IMR-90 (cell line): ENCODE measurements at regions not wholly inside any gene's neighbourhood (a gene's known extent, or its start where the extent isn't known, plus 50 kb on each side); places are given as distances from the start of the nearest gene placed in this dataset.

Experiments
- ATAC-seq: fragments of 200-7000 bp; cut with Tn5 transposase; 2 replicates; pipeline ENCODE4 v1.9.1; 2020; ENCODE audit warnings: low read depth, mild to moderate bottlenecking, moderate library complexity
- BruUV-seq: library from RNA; stranded (reverse); fragments of 400-500 nt; replicated peaks from 2 replicates; lab custom pipeline; 2021; lab: Mats Ljungman, UMichigan
- CTCF ChIA-PET: fragments of 300-600 bp; formaldehyde crosslinking; extraction: SDS; loops from one replicate; lab custom pipeline; 2021; ENCODE audit warnings: antibody characterized with exemption; lab: Yijun Ruan, JAX
- POLR2A ChIA-PET: fragments of 300-600 bp; sonication (Branson Sonifier 250); formaldehyde crosslinking; loops from one replicate; lab custom pipeline; 2022; ENCODE audit warnings: antibody characterized with exemption; ENCODE audit not compliant: unreplicated experiment; lab: Charles Lee
- DNase-seq: peaks from one replicate; pipeline ENCODE4 v3.0.0; 2013
- H2AFZ ChIP-seq: replicated peaks from 2 replicates; pipeline ENCODE3; 2013; ENCODE audit warnings: low read length, mild to moderate bottlenecking; ENCODE audit not compliant: poor library complexity
- H2AK5ac ChIP-seq: 2 replicates; pipeline ENCODE4 v1.6.1; 2013; ENCODE audit warnings: low read depth, low read length, inconsistent platforms
- H2AK9ac ChIP-seq: replicated peaks from 2 replicates; pipeline ENCODE3; 2013; ENCODE audit warnings: mild to moderate bottlenecking, low read depth, low read length, moderate library complexity; ENCODE audit not compliant: poor library complexity
- H2BK120ac ChIP-seq: 2 replicates; pipeline ENCODE4 v1.6.1; 2013; ENCODE audit warnings: low read depth, low read length, inconsistent platforms
- H2BK15ac ChIP-seq: 3 replicates; pipeline ENCODE4 v1.6.1; 2013; ENCODE audit warnings: low read depth, low read length, inconsistent platforms
- H2BK20ac ChIP-seq: 2 replicates; pipeline ENCODE4 v1.6.1; 2013; ENCODE audit warnings: low read depth, mild to moderate bottlenecking, inconsistent platforms, low read length, moderate library complexity
- H2BK5ac ChIP-seq: 2 replicates; pipeline ENCODE4 v1.6.1; 2013; ENCODE audit warnings: mild to moderate bottlenecking, low read depth, low read length, inconsistent platforms; ENCODE audit not compliant: poor library complexity, severe bottlenecking
- H3K14ac ChIP-seq: replicated peaks from 2 replicates; pipeline ENCODE4 v1.6.1; 2013; ENCODE audit warnings: low read depth, low read length, inconsistent platforms
- H3K18ac ChIP-seq: 2 replicates; pipeline ENCODE4 v1.6.1; 2013; ENCODE audit warnings: low read depth, low read length, control low read depth
- H3K23ac ChIP-seq: 2 replicates; pipeline ENCODE4 v1.6.1; 2013; ENCODE audit warnings: low read depth, low read length, inconsistent platforms
- H3K27ac ChIP-seq: 2 replicates; pipeline ENCODE4 v1.5.1; 2013; ENCODE audit warnings: mild to moderate bottlenecking, control low read depth, low read length; ENCODE audit not compliant: insufficient read depth
- H3K27me3 ChIP-seq: 2 replicates; pipeline ENCODE4 v1.6.1; 2013; ENCODE audit warnings: low read length; ENCODE audit not compliant: control insufficient read depth, insufficient read depth
- H3K36me3 ChIP-seq: 2 replicates; pipeline ENCODE4 v1.6.1; 2013; ENCODE audit warnings: low read length, mixed read lengths; ENCODE audit not compliant: control insufficient read depth, insufficient read depth
- H3K4ac ChIP-seq: 2 replicates; pipeline ENCODE4 v1.6.1; 2013; ENCODE audit warnings: low read depth, low read length, inconsistent platforms
- H3K4me1 ChIP-seq: 2 replicates; pipeline ENCODE4 v1.6.1; 2013; ENCODE audit warnings: low read length, mixed read lengths; ENCODE audit not compliant: control insufficient read depth, insufficient read depth
- H3K4me2 ChIP-seq: 2 replicates; pipeline ENCODE4 v1.6.1; 2013; ENCODE audit warnings: low read depth, mild to moderate bottlenecking, control low read depth, low read length, moderate library complexity
- H3K4me3 ChIP-seq: 2 replicates; pipeline ENCODE4 v1.5.1; 2013; ENCODE audit warnings: low read depth, mild to moderate bottlenecking, control low read depth, low read length, moderate library complexity; ENCODE audit not compliant: insufficient read depth
- H3K56ac ChIP-seq: 2 replicates; pipeline ENCODE4 v1.6.1; 2013; ENCODE audit warnings: low read length, inconsistent platforms; ENCODE audit not compliant: insufficient read depth; ENCODE audit errors: extremely low read depth
- H3K79me1 ChIP-seq, 2 experiments: 2 replicates each; pipeline ENCODE4 v1.6.1; 2013; ENCODE audit warnings: low read length in 2 of 2, inconsistent platforms in 1 of 2, low read depth in 1 of 2
- H3K9ac ChIP-seq: 2 replicates; pipeline ENCODE4 v1.6.1; 2013; ENCODE audit warnings: low read depth, low read length, control low read depth
- H3K9me1 ChIP-seq: 2 replicates; pipeline ENCODE4 v1.6.1; 2013; ENCODE audit warnings: low read length, inconsistent platforms; ENCODE audit not compliant: insufficient read depth
- H3K9me3 ChIP-seq: 2 replicates; pipeline ENCODE4 v1.6.1; 2013; ENCODE audit warnings: low read length; ENCODE audit not compliant: control insufficient read depth, insufficient read depth
- H4K20me1 ChIP-seq: 2 replicates; pipeline ENCODE4 v1.6.1; 2013; ENCODE audit warnings: low read length, inconsistent platforms; ENCODE audit not compliant: insufficient read depth
- H4K5ac ChIP-seq: 2 replicates; pipeline ENCODE4 v1.6.1; 2013; ENCODE audit warnings: mild to moderate bottlenecking, low read depth, low read length, control low read depth
- H4K8ac ChIP-seq, 2 experiments: 2 replicates each; pipeline ENCODE4 v1.6.1; 2013; ENCODE audit warnings: low read depth in 2 of 2, low read length in 2 of 2, control low read depth in 1 of 2, inconsistent platforms in 1 of 2
- H4K91ac ChIP-seq: 2 replicates; pipeline ENCODE4 v1.6.1; 2013; ENCODE audit warnings: low read depth, low read length, inconsistent platforms; ENCODE audit not compliant: insufficient read depth
- BHLHE40 ChIP-seq: fragments of 150-350 bp; IDR thresholded peaks from 2 replicates; pipeline ENCODE4 v1.6.1; 2016; ENCODE audit warnings: mild to moderate bottlenecking, low read depth, low read length
- CEBPB ChIP-seq: IDR thresholded peaks from 2 replicates; pipeline ENCODE4 v1.6.1; 2012; ENCODE audit warnings: low read depth, low read length, improper control_type of control experiment
- FOS ChIP-seq: fragments of 150-350 bp; IDR thresholded peaks from 2 replicates; pipeline ENCODE4 v1.6.1; 2016; ENCODE audit warnings: low read depth, low read length
- MXI1 ChIP-seq: IDR thresholded peaks from 2 replicates; pipeline ENCODE4 v1.6.1; 2012; ENCODE audit warnings: low read depth, mild to moderate bottlenecking, low read length, moderate library complexity, borderline replicate concordance
- POLR2A ChIP-seq: IDR thresholded peaks from 2 replicates; pipeline ENCODE4 v1.6.1; 2012; ENCODE audit warnings: mild to moderate bottlenecking, low read depth, low read length
- USF2 ChIP-seq: fragments of 150-350 bp; IDR thresholded peaks from 2 replicates; pipeline ENCODE4 v1.6.1; 2017; ENCODE audit warnings: mild to moderate bottlenecking, antibody characterized with exemption, low read length, low read depth
- WGBS, 2 experiments: methylation state at CpG; one replicate each; pipeline versions ENCODE4 v1.1.5 to v1.1.7; 2013; ENCODE audit warnings: missing lambda C conversion rate in 2 of 2; ENCODE audit not compliant: insufficient read length in 1 of 2; ENCODE audit errors: extremely low coverage in 2 of 2; 5-methylcytosine and 5-hydroxymethylcytosine counted together
- dilution Hi-C: fragments of 300-500 bp; cut with HindIII; formaldehyde crosslinking; loops from one replicate; pipeline ENCODE4 v1.14.3; 2018; ENCODE audit warnings: low sequenced_read_pairs; ENCODE audit not compliant: unreplicated experiment
- in situ Hi-C: fragments of 300-500 bp; cut with MboI; formaldehyde crosslinking; loops from 3 replicates; pipeline ENCODE4 v1.14.3; 2019; ENCODE audit warnings: low sequenced_read_pairs, inconsistent platforms, mixed read lengths
- intact Hi-C: fragments of 100-400 bp; cut with micrococcal nuclease; formaldehyde crosslinking; loops from 2 replicates; pipeline ENCODE4 v1.10.0; 2022

- Histone ChIP-seq H3K4me2 (no peak overlapping the region), H4K91ac (no peak overlapping the region), H3K9ac (no peak overlapping the region), H3K27ac (no peak overlapping the region), H3K9me1 (no peaks in the 10 kb centered on the region), H3K56ac (no peak overlapping the region), H2AK5ac (no peak overlapping the region), H3K14ac (no peak overlapping the region), H4K8ac (no peak overlapping the region), H3K27me3 (no peaks in the 10 kb centered on the region), H3K4me3 (no peak overlapping the region), H2BK20ac (no peak overlapping the region), H3K4me1 (no peaks in the 10 kb centered on the region), H2BK120ac (no peak overlapping the region), H2AFZ (no peak overlapping the region), H3K36me3 (no peaks in the 10 kb centered on the region), H3K4ac (no peak overlapping the region), H4K20me1 (no peaks in the 10 kb centered on the region), H3K9me3 (no peaks in the 10 kb centered on the region), H2BK15ac (no peak overlapping the region), H2BK5ac (no peak overlapping the region), H3K79me1 (no peaks in the 10 kb centered on the region), H4K5ac (no peak overlapping the region), H2AK9ac (no peak overlapping the region), H3K18ac (no peak overlapping the region), H3K23ac (no peak overlapping the region)
- ATAC-seq (no peak), DNase-seq (no peak)
- intact Hi-C loops (no loop called here), in situ Hi-C loops (no loop called here), dilution Hi-C loops (no loop called here)
- no TSS peak for BruUV-seq
- TF ChIP-seq POLR2A, result no peak
- TF ChIP-seq CEBPB, result no peak
- no peak for TF ChIP-seq MXI1
- no peak for TF ChIP-seq USF2
- no peak for TF ChIP-seq BHLHE40
- no peak for TF ChIP-seq FOS
- no CpG with 5 or more reads among the region's 2 CpGs for WGBS, 2 experiments
- POLR2A ChIA-PET, result no interaction called here
- CTCF ChIA-PET, result no interaction called here
Observed at GRCh38 chr3:104206925-104207324, 1159.8 kb upstream of the ALCAM start.
